ENCODE measurements at regions not wholly inside any gene's neighbourhood (a gene's known extent, or its start where the extent isn't known, plus 50 kb on each side); places are given as distances from the start of the nearest gene placed in this dataset.

- H3K27ac ChIP-seq: no peak overlapping the region
- no peak for DNase-seq (ENCODE audit: low spot score)
- no peak for TF ChIP-seq CTCF (IDR thresholded peaks at IDR 0.05)
- no peak overlapping the region for H3K4me3 ChIP-seq
Observed at GRCh38 chr5:67363963-67364362, 167.4 kb upstream of the CD180 start.

- DNase-seq (ENCODE audit: low spot score): no peak
- no peak overlapping the region for H3K27ac ChIP-seq
- TF ChIP-seq CTCF (IDR thresholded peaks at IDR 0.05): no peak
- no peak overlapping the region for H3K4me3 ChIP-seq
Observed at GRCh38 chr5:67363180-67363709, 166.6 kb upstream of the CD180 start.

GRCh38 chr5:67361932-67362729 lies 165.5 kb upstream of the CD180 start:
- no peak overlapping the region for H3K4me3 ChIP-seq
- no peak for DNase-seq (ENCODE audit: low spot score)
- no peak for TF ChIP-seq CTCF (IDR thresholded peaks at IDR 0.05)
- H3K27ac ChIP-seq: no peak overlapping the region

GRCh38 chr5:67360047-67360446 lies 163.4 kb upstream of the CD180 start:
- TF ChIP-seq CTCF (IDR thresholded peaks at IDR 0.05): no peak
- Histone ChIP-seq H3K4me3 (no peak overlapping the region), H3K27ac (no peak overlapping the region)
- DNase-seq (ENCODE audit: low spot score): no peak

GRCh38 chr5:67358186-67358585 lies 161.6 kb upstream of the CD180 start:
- Histone ChIP-seq H3K4me3 (no peak overlapping the region), H3K27ac (no peak overlapping the region)
- no peak for DNase-seq (ENCODE audit: low spot score)
- TF ChIP-seq CTCF (IDR thresholded peaks at IDR 0.05): no peak

GRCh38 chr5:67355120-67355713 lies 158.6 kb upstream of the CD180 start:
- no peak overlapping the region for H3K27ac ChIP-seq
- no peak for DNase-seq (ENCODE audit: low spot score)
- TF ChIP-seq CTCF (IDR thresholded peaks at IDR 0.05): no peak
- H3K4me3 ChIP-seq: no peak overlapping the region
